ENCODE measurements at regions not wholly inside any gene's neighbourhood (a gene's known extent, or its start where the extent isn't known, plus 50 kb on each side); places are given as distances from the start of the nearest gene placed in this dataset.

DNA sequence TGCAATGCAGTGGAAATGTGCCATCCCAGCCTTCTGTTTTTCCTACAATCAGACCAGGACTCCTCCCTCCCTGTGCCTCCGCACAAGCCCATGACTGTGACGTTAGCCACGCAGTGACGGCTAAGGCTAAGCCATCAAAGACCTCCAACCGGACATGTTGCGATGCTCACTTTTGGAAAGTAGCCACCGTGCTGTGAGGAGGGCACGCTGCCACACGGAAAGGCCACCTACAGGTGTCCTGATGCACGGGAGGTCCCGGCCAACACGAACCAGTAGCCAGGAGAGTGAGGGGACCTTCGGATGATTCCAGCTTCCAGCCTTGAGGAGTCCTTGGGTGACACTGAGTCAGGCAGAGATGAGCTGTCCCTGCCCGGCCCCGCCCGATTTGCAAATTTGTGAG is 53.9 kb downstream of the FOXL1 start:
- no peak for DNase-seq (ENCODE audit: low read depth in 1 of 2, low spot score in 1 of 2)

GRCh38 chr16:86632944-86633343 is 54.6 kb downstream of the FOXL1 start:
- no peak for DNase-seq (ENCODE audit: low read depth in 1 of 2, low spot score in 1 of 2)

DNA sequence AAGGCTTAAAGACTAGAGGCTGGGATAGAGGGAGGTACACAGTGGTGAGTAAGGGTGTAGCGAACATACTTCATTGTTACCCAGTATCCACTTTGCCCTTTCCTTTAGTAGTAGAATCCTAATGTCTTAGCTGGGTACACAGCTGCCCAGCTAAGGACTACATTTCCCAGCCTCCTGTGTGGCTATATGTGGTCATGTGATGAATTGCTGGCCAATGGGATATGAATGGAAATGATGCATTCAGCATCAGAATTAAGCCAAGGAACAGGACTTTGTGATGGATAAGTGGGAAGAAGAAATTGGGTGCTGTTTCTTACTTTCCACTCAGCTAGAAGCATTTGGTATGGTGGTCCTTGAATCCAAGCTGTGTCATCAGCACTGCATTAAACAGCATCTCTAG is 55.9 kb downstream of the FOXL1 start:
- DNase-seq (ENCODE audit: low read depth in 1 of 2, low spot score in 1 of 2) = no peak

GRCh38 chr16:86635176-86635876 is 57.0 kb downstream of the FOXL1 start:
- no peak for DNase-seq (ENCODE audit: low read depth in 1 of 2, low spot score in 1 of 2)

GRCh38 chr16:86635926-86636325 is 57.6 kb downstream of the FOXL1 start:
- DNase-seq (ENCODE audit: low read depth in 1 of 2, low spot score in 1 of 2) = no peak

- DNase-seq (ENCODE audit: low read depth in 1 of 2, low spot score in 1 of 2) = no peak
Observed at GRCh38 chr16:86637744-86638143, 59.4 kb downstream of the FOXL1 start.

- DNase-seq (ENCODE audit: low read depth in 1 of 2, low spot score in 1 of 2) = no peak
Observed at GRCh38 chr16:86638642-86639041, 60.3 kb downstream of the FOXL1 start.

DNA sequence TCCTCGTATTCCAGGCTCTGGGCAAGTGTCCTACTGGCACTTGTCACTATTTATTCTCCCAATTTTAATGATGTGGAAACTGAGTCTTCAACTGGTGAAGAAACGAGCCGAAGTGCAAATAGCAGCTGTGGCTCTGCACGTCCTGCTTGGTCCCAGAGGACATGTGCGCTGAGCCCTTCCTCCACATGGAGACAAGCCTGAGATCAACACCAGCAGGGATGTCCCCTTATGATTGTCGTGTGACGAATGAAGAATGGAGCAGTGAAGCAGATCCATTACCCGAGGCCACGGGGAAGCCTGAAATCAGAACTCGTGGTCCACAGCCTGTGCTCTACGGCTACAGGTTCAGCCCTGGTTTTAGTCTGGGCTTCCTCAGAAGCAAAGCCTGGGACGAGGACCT is 61.0 kb downstream of the FOXL1 start:
- DNase-seq (ENCODE audit: low read depth in 1 of 2, low spot score in 1 of 2) = no peak

DNA sequence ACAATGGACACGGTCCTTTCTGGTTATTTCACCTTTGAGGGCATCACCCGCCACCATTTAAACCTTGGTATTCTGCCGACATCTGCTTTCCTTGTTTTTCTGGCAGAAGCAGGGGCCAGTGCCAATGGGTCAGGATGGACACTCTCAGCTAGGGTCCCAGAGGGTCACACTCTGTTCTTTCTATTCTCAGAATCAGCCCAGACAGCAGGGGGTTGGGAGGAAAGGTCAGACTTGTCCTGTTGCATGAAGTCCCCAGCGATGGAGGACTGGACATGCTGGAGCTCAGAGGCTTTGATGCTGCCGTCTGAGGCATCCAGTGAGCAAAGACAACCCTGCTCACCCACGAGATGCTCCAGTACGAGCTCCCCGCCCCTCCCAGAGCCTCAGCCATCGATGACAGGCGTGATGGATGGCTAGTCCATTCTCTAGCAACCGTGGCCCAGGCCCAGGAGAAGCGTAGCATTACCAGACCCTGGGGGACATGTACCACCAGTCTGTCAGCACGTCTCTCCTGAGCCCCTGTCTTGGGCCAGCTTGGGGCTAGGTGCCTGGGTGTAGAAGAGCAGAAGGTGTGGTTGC is 62.0 kb downstream of the FOXL1 start:
- DNase-seq (ENCODE audit: low read depth in 1 of 2, low spot score in 1 of 2) = no peak

- no peak for DNase-seq (ENCODE audit: low read depth in 1 of 2, low spot score in 1 of 2)
Observed at GRCh38 chr16:86642087-86642486, 63.7 kb downstream of the FOXL1 start.

DNA sequence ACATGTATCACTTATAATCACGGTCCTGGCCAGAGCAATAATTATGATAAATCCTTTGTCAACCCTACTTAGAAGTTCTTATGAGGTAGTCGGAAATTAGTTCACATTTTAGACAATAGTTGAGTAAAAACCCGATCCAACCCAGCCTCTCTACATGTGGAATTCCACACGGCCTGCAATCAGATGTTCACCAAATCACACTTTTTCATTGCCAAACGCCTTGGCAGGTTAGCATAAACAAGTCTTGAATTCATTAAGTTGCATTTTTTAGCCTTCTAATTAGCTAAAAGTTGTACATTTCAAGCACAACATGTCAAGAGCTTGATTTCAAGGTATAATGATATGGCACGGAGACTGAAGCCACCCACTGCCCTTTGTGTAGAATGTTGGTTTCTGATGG is 65.3 kb downstream of the FOXL1 start:
- no peak for DNase-seq (ENCODE audit: low read depth in 1 of 2, low spot score in 1 of 2)

GRCh38 chr16:86647561-86647960 is 69.2 kb downstream of the FOXL1 start:
- DNase-seq (ENCODE audit: low read depth in 1 of 2, low spot score in 1 of 2) = no peak

GRCh38 chr16:86649875-86650274 is 71.5 kb downstream of the FOXL1 start:
- DNase-seq (ENCODE audit: low read depth in 1 of 2, low spot score in 1 of 2) = no peak

- DNase-seq (ENCODE audit: low read depth in 1 of 2, low spot score in 1 of 2) = no peak
Observed at GRCh38 chr16:86651013-86651627, 72.8 kb downstream of the FOXL1 start.

DNA sequence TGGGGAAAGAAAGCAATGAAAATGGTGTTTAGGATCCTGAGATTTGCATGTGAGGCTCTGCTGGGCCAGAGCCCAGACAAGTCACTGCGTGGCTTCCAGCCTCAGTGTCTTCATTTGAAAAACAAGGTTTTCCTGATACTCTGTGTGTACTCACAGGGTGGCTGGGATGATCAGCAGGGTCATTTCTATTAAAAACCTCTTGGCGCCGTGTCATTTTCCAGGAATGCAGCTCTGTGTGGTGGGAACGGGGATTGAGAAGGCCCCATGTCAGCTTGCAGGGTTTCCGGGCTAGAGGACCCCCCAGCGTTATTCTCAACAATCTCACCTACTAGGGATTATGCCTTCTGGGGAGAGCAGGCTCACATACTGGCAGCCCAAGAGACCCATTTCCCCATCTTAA is 73.5 kb downstream of the FOXL1 start:
- DNase-seq (ENCODE audit: low read depth in 1 of 2, low spot score in 1 of 2) = no peak

- no peak for DNase-seq (ENCODE audit: low read depth in 1 of 2, low spot score in 1 of 2)
Observed at GRCh38 chr16:86653285-86654006, 75.1 kb downstream of the FOXL1 start.

- DNase-seq (ENCODE audit: low read depth in 1 of 2, low spot score in 1 of 2) = no peak
Observed at GRCh38 chr16:86657972-86658371, 79.6 kb downstream of the FOXL1 start.

DNA sequence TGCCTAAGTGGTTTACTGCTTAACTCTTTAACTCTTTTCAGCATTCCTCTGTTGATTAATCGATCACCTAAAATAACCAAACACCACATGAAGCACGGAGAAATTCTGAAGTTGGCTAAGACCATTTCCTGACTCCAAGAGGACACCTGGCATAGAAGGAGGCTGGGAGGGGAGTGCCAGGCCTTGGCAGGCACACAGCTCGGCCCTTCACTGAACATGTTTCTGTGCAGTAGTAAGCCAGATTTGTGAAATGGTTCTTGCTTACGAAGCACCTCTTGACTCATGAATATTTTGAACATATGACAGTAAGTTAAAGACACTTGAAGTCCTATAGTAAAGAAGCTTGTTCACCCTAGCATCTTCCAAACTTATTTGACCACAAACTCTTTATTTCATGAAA is 82.3 kb downstream of the FOXL1 start:
- no peak for DNase-seq (ENCODE audit: low read depth in 1 of 2, low spot score in 1 of 2)

DNA sequence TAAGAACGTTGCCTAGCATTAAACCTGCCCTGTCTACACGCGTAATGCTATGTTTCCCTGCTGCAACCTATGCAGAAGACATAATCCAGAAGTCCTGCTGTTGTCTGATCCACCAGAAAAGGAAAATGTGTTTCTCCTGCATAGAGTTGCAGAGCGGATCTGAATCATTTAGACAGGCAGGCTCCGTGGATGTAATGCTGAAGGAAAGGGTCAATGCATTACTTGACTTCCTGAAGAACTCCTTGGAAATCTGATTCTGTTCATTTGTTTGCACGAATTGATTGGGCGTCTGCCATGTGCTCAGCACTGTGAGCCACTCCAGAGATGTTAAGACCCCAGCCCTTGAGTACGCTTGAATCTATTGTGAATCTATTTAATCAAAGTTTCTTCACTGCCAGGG is 83.4 kb downstream of the FOXL1 start:
- DNase-seq (ENCODE audit: low read depth in 1 of 2, low spot score in 1 of 2) = no peak

GRCh38 chr16:86662195-86662594 is 83.8 kb downstream of the FOXL1 start:
- no peak for DNase-seq (ENCODE audit: low read depth in 1 of 2, low spot score in 1 of 2)

DNA sequence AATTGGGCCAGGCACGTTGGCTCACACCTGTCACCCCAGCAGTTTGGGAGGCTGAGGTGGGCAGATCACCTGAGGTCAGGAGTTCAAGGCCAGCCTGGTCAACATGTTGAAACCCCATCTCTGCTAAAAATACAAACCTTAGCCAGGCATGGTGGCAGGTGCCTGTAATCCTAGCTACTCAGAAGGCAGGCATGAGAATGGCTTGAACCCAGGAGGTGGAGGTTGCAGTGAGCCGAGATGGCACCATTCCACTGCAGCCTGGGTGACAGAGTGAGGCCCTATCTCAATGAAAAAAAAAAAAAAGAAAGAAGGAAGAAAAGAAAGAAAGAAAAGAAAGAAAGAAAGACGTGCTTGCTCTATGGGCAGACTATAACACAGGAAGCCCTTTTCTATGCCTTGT is 84.4 kb downstream of the FOXL1 start:
- DNase-seq (ENCODE audit: low read depth in 1 of 2, low spot score in 1 of 2) = no peak
